Stimulated activated CD4-positive, alpha-beta T cell treated with anti-CD3 and anti-CD28 coated beads, Interleukin-12 subunit alpha, Interleukin-12 subunit beta, amount 100 ng/mL, for 24 hours (primary cell): ENCODE measurements at regions not wholly inside any gene's neighbourhood (a gene's known extent, or its start where the extent isn't known, plus 50 kb on each side); places are given as distances from the start of the nearest gene placed in this dataset.
"Not testable (repeated sequence)": the region's sequence is repeated elsewhere in the genome, so short reads cannot be mapped to it uniquely, and the experiment has no call there.

Experiments
- DNase-seq, 2 experiments: peaks; one replicate each; pipeline ENCODE4 v3.0.0-alpha.2; 2020; ENCODE audit warnings: low read depth in 2 of 2

DNA sequence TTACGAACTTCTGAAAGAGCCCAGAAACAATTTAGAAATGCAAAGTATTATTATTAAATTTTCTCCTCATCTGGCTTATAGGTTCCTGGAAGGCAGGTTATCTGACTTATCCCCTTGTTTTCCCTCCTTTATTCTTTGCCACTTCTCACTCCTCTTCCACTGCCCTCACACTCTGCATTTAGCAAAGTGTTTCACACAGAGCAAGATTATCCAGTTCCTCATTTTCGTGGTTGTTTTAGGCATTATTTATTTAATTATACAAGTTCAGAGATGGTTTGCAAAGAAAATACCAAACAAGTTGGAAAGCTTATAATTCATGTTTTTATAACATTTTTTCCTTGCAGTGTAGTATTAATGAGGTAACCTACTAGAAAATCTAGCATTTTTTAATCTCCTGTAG, 544.9 kb downstream of the NSUN3 start:
- DNase-seq: no peak

- no peak for DNase-seq
Measured at GRCh38 chr3:94609908-94610307, 547.0 kb downstream of the NSUN3 start.

GRCh38 chr3:94611596-94611995, 548.7 kb downstream of the NSUN3 start:
- no peak for DNase-seq

DNA sequence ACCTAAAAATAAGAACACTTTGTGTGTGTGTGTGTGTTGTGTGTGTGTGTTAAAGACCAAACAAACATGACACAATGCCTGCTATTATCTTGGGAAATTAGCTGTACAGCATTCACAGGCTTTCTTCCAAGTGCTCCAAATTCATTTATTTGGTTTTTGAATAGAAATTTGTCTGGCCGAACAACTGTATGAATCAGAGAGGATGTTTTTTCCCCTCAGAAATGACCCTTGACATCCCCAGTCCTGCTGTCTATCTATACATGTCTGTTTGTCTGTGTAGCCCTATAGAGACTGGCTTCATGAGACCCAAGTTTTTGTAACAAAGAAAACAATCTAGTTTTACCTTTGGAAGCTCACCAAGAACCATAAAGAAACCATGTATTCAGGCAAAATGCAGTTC, 549.8 kb downstream of the NSUN3 start:
- DNase-seq: no peak

GRCh38 chr3:94614192-94614591, 551.3 kb downstream of the NSUN3 start:
- no peak for DNase-seq

- DNase-seq: no peak
Measured at GRCh38 chr3:94615275-94616065, 552.6 kb downstream of the NSUN3 start.

- DNase-seq: no peak
Measured at GRCh38 chr3:94616833-94617232, 554.0 kb downstream of the NSUN3 start.

- no peak for DNase-seq
Measured at GRCh38 chr3:94617312-94617711, 554.5 kb downstream of the NSUN3 start.

DNA sequence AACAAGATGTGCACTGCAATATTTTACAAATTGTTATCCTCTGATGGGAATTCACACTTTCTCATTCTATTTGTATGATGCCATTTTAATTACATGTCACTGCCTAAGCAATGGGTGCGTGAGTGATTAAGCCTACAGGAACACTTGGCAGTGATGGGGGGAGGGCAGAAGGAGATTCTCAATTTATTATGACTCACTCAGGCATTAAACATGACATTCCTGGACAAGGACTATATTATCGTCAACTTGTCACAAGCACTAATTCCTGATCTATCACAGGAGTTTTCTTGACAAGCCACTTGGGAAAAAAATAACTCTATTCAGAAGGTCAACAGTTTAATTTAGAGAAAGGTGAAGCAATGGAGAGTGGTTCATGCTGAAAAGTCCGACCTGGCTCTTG, 556.8 kb downstream of the NSUN3 start:
- no peak for DNase-seq

DNA sequence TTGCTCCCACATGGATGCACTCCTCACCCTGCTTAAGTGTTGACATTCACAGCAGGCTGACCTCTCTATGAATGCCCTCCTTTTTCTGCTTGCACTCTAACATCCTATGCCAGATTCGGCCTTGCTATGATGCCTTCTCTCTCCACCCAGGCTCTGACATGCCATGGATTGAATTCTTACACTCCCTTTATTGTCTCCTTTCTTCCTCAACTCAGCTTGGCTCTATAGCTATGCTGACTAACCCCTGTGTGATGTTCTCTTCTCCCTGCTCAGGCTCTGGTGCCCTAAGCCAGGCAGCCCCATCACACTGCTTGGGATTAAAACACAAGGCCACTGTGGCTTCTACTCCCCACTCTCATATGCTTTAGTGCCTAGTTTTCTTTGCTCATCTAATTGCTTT, 563.7 kb downstream of the NSUN3 start:
- DNase-seq: no peak

DNA sequence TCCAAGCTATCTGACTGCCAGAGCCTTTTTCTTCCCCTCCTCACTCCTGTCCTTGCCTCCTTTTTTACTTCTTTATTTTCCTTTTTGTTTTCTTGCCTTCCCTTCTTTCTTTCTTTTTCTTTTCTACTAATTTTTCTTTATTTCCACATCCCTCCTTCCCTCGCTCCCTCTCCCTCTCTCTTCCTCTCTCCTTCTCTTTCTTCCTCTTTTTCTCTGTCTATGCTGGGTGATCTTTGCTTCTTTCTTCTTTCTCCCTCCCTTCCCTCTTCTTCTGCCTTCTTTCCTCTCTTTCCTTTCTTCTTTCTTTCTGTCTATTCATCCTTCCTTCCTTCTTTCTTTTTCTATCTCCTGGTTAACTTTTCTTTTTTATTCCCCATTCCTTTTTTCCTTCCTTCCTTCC, 564.8 kb downstream of the NSUN3 start:
- no peak for DNase-seq

DNA sequence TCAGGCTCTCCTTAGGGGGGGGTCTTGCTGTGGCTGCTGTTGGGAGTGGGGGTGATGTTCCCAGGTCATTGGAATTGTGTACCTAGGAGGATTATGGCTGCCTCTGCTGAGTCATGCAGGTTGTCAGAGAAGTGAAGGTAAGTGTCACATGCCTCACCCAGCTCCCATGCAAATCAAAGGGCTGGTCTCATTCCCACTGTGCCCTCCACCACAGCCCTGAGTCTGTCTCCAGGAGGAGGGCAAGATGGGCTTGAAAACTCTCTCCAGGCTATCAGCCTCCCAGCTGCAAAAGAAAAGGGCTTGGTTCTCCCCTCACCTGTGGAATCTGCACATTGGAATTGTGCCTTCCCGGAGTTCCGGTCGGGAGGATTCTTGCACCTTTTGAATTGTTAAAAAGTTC, 580.5 kb downstream of the NSUN3 start:
- DNase-seq: no peak

DNA sequence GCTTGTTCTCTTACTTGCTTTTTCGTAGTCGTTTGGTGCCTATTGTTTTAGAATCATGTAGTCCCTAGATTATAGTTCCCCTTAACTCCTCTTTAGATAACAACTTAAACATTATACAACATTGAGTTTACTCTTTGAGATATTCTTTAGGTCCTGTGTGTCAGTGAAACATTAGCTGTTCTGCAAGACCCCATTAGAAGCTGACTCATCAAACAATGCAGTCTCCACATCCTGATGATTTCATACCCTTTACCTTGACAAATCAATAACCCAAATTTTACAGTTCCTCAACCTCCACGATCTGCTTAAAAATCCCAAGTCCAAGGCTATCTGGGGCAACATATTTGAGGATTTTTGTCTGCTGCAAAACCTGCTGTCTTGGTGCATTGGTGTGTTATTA, 582.9 kb downstream of the NSUN3 start:
- DNase-seq: no peak

DNA sequence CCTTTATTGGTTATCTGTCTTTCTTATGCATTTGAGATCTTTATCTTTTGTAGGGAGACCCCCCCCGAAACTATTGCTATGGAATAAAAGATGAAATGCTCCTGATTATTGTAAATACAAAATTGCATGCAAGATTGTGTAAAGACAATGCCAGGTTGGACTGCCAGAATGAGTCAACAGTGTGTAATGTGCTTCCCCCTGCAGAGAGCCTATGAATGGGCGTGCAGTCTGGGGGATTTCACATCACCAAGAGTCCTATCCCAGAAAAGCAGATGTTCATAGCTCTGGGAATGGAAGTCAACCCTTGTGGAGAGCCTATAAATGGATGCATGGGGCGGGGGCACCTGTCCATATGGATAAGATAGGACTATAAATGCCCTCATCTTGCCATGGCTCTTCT, 584.3 kb downstream of the NSUN3 start:
- no peak for DNase-seq

GRCh38 chr3:94648270-94649180, 585.7 kb downstream of the NSUN3 start:
- not testable (repeated sequence) for DNase-seq

GRCh38 chr3:94654096-94654495, 591.2 kb downstream of the NSUN3 start:
- DNase-seq: no peak

- no peak for DNase-seq
Measured at GRCh38 chr3:94665922-94666321, 603.1 kb downstream of the NSUN3 start.

- DNase-seq: no peak
Measured at GRCh38 chr3:94671078-94671477, 608.2 kb downstream of the NSUN3 start.

DNA sequence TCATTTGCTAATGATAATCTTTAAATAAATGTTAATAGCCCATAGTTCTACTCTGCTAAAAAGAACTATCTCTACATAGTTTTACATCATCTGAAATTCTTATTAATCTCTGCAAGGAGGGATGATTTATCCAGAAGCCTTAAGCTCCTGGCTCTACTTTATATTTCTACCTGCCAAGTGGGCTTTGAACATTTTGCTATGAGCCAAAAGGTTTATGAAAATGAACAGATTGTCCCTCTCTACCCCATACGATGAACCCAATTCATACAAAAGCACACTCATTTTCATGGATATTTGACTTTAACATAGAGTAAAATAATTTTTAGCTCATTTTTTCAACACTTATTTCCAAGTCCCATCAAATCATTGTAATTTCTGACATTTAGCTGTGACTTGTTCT, 611.0 kb downstream of the NSUN3 start:
- no peak for DNase-seq

DNA sequence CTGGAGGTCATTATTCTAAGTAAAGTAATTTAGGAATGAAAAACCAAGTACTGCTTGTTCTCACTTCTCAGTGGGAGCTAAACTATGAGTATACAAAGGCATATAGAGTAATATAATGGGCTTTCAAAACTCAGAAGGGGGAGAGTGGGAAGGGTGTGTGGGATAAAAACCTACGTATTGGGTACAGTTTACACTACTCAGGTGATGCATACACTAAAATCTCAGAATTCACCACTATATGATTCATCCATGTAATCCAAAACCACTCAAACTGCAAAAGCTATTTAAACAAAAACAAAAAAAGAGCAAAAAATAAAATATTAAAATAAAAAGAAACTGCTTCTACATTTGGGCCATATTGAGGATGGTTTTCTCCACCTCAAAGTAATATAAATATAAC, 623.3 kb downstream of the NSUN3 start:
- no peak for DNase-seq

GRCh38 chr3:94693997-94694640, 631.3 kb downstream of the NSUN3 start:
- no peak for DNase-seq

DNA sequence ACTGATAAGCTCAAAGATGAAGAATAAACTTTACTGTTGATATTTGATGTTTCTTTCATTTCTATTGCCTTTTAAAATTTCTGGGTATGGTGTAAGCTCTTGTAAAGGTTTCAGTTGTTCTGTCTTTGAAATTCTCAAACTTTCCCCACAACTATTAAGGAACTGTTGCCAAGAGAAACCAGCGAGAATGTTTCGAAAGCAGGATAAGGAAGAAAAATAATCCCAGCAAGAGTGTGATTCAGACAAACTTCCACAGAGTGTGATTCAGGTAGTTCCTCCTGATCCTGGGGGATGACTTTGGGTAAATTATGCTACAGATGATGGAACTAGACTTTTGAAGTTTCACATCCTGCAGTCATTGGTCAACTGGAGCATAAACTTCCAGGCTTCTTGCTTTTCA, 632.0 kb downstream of the NSUN3 start:
- no peak for DNase-seq

DNA sequence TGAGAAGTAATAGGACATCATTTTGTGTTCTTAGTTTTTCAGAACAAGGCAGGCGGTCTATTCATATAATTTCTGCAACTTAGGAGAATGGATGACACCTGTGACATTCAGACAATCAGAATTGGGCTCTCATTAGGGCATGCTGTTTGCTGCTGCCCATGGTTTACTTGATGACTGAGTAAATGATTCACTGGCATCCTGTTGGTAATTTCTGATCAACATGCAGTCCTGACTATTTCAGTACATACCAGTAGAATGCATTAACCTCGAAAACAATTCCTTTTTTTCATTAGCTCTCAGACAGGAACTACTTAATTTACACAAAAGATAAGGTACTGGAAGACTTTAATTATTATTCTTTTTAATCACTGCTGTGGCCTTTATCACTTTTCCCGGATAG, 641.6 kb downstream of the NSUN3 start:
- no peak for DNase-seq
